ENCODE measurements at regions not wholly inside any gene's neighbourhood (a gene's known extent, or its start where the extent isn't known, plus 50 kb on each side); places are given as distances from the start of the nearest gene placed in this dataset.

GRCh38 chr7:1341361-1342089 is 108.9 kb downstream of the UNCX start:
- TF ChIP-seq, protein P1, sequence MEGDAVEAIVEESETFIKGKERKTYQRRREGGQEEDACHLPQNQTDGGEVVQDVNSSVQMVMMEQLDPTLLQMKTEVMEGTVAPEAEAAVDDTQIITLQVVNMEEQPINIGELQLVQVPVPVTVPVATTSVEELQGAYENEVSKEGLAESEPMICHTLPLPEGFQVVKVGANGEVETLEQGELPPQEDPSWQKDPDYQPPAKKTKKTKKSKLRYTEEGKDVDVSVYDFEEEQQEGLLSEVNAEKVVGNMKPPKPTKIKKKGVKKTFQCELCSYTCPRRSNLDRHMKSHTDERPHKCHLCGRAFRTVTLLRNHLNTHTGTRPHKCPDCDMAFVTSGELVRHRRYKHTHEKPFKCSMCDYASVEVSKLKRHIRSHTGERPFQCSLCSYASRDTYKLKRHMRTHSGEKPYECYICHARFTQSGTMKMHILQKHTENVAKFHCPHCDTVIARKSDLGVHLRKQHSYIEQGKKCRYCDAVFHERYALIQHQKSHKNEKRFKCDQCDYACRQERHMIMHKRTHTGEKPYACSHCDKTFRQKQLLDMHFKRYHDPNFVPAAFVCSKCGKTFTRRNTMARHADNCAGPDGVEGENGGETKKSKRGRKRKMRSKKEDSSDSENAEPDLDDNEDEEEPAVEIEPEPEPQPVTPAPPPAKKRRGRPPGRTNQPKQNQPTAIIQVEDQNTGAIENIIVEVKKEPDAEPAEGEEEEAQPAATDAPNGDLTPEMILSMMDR (IDR thresholded peaks at IDR 0.05; ENCODE audit: unreplicated experiment) = no peak
- Mint-ChIP-seq H3K4me3 (ENCODE audit: low read depth) (no peak overlapping the region), H3K9me3 (ENCODE audit: low read depth) (peaks cover 12% of the 10 kb centered on the region), H3K27me3 (peaks cover 16% of the 10 kb centered on the region), H3K27ac (no peak overlapping the region), H3K36me3 (ENCODE audit: insufficient read depth) (peaks cover 1% of the 10 kb centered on the region), H3K4me1 (ENCODE audit: low read depth) (no peaks in the 10 kb centered on the region)
- DNase-seq (ENCODE audit: low spot score, unreplicated experiment) = no peak

DNA sequence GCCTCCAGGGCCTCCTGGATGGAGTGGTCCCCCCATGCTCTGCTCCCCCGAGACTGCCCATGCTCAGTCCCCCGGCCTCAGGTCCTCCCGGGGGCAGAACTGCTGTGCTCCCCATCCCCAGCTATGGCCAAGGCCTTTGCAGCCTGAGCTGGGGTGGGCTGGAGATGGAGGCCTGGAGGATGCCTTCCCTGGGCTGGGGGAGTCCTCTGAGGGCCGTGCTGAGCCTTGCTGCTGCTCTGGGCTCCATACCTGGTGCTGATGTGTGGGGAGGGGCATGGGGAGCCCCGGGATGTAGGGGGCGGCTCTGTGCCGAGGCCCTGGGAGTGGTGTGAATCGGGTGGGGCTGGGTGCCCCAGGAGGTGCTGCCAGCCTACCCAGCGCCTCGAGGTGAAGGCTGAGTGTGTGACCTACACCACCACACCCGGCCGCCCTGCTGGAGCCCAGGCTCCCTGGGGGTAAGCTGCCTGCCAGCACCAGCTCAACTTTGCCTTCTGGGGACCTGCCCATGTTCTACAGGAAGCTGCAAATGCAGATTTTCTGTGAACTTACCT is 109.5 kb downstream of the UNCX start:
- H3K4me1 Mint-ChIP-seq (ENCODE audit: low read depth) = no peaks in the 10 kb centered on the region
- TF ChIP-seq, protein P1 (IDR thresholded peaks at IDR 0.05; ENCODE audit: unreplicated experiment) = no peak

DNA sequence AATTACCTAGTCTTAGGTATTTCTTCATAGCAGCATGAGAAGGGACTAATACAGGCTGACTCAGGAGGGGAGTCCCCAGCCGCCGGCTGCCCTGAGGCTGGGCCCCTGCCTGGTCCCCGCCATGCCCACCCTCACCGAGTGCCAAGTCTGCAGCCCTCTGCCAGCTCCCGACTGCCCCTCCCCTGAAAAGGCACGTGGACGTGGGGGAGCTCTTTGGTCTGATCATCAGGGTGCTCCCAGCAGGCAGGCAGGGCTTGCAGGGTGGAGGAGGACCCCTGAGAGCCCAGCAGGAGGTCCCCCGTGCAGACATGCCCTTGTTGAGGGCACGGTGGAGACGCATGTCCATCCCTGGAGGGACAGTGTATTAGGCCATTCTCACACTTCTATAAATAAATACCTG is 110.9 kb downstream of the UNCX start:
- no peaks in the 10 kb centered on the region for H3K4me1 Mint-ChIP-seq (ENCODE audit: low read depth)
- DNase-seq (ENCODE audit: low spot score, unreplicated experiment) = no peak
- H3K36me3 Mint-ChIP-seq (ENCODE audit: insufficient read depth) = no peaks in the 10 kb centered on the region
- TF ChIP-seq, protein P1 (IDR thresholded peaks at IDR 0.05; ENCODE audit: unreplicated experiment) = no peak
- H3K4me3 Mint-ChIP-seq (ENCODE audit: low read depth) = no peak overlapping the region
- H3K27me3 Mint-ChIP-seq = peaks cover 11% of the 10 kb centered on the region
- H3K9me3 Mint-ChIP-seq (ENCODE audit: low read depth) = no peaks in the 10 kb centered on the region
- no peak overlapping the region for H3K27ac Mint-ChIP-seq

More for the DNA sequence above, 109.5 kb downstream of the UNCX start:
- no peak for DNase-seq (ENCODE audit: low spot score, unreplicated experiment)
- peaks cover 8% of the 10 kb centered on the region for H3K9me3 Mint-ChIP-seq (ENCODE audit: low read depth)
- peaks cover 16% of the 10 kb centered on the region for H3K27me3 Mint-ChIP-seq
- peaks cover 1% of the 10 kb centered on the region for H3K36me3 Mint-ChIP-seq (ENCODE audit: insufficient read depth)
- H3K27ac Mint-ChIP-seq = no peak overlapping the region
- no peak overlapping the region for H3K4me3 Mint-ChIP-seq (ENCODE audit: low read depth)

DNA sequence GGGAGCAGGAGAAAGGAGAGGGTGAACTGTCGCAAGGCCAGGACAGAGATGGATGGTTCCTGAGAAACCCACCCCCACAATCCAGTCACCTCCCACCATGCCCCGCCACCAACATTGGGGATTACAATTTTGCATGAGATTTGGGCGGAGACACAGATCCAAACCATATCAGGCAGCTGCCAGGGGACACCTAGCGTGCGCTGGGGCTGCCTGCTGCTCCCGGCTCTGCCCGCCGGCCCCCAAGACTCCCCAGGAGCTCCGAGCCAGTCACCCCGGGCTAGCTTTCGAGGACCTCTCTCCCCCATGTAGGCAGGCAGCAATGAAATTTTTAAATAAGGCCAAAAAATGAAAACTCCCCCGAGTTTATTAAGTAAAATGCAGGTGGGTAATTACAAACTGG is 111.7 kb downstream of the UNCX start:
- H3K27me3 Mint-ChIP-seq = peaks cover 8% of the 10 kb centered on the region
- no peak overlapping the region for H3K27ac Mint-ChIP-seq
- DNase-seq (ENCODE audit: low spot score, unreplicated experiment) = no peak
- no peaks in the 10 kb centered on the region for H3K36me3 Mint-ChIP-seq (ENCODE audit: insufficient read depth)
- no peaks in the 10 kb centered on the region for H3K9me3 Mint-ChIP-seq (ENCODE audit: low read depth)
- no peaks in the 10 kb centered on the region for H3K4me1 Mint-ChIP-seq (ENCODE audit: low read depth)
- H3K4me3 Mint-ChIP-seq (ENCODE audit: low read depth) = no peak overlapping the region
- TF ChIP-seq, protein P1 (IDR thresholded peaks at IDR 0.05; ENCODE audit: unreplicated experiment) = no peak

DNA sequence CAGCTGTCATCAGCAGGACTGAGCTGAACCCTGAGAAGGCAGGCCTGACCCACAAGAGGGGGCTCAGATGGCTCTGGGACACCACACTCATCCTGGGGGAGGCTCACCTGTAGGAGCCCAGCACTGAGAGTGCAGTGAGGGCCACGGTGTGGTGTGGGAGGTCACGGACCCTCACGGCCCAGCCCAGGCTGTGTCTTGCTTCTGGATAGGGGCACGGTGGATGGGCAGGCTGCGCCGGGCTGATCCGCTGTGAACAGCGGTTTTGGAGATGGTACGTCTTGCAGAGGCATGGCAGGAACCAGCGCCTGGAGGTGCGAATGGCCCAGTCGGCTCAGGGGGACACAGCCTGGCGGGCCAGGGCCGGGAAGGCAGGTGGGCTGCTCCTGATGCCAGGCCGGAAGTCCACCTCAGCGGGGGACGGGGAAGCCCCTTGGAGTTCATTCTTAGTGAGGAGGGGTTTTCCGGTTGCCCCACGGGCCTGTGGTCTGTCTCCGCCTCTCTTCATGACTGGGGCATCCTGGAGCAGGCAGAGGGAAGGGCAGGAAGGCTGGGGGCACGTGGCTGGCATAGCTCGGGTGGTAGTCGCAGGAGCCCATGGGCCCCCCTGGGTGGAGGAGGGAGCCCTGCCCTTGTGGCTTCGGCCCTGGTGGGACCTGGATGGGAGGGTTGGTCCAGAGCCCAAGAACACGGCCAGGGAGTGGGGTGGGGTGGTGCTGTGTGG is 112.5 kb downstream of the UNCX start:
- Mint-ChIP-seq H3K9me3 (ENCODE audit: low read depth) (no peaks in the 10 kb centered on the region), H3K27ac (no peak overlapping the region), H3K36me3 (ENCODE audit: insufficient read depth) (no peaks in the 10 kb centered on the region), H3K27me3 (peaks cover 8% of the 10 kb centered on the region), H3K4me1 (ENCODE audit: low read depth) (no peaks in the 10 kb centered on the region), H3K4me3 (ENCODE audit: low read depth) (no peak overlapping the region)
- no peak for DNase-seq (ENCODE audit: low spot score, unreplicated experiment)
- TF ChIP-seq, protein P1 (IDR thresholded peaks at IDR 0.05; ENCODE audit: unreplicated experiment) = no peak
